ENCODE measurements at regions not wholly inside any gene's neighbourhood (a gene's known extent, or its start where the extent isn't known, plus 50 kb on each side); places are given as distances from the start of the nearest gene placed in this dataset.

GRCh38 chr2:181805228-181806038, 86.1 kb upstream of the ITPRID2 start:
- H3K9me3 ChIP-seq: no peaks in the 10 kb centered on the region
- H3K27me3 ChIP-seq: no peaks in the 10 kb centered on the region
- H3K4me3 ChIP-seq: no peak overlapping the region
- no peak for TF ChIP-seq CTCF (IDR thresholded peaks at IDR 0.05)
- peaks cover 9 to 14% of the 10 kb centered on the region in 2 donors for H3K4me1 ChIP-seq
- peak overlapping the region in 1 of 2 donors; percentile 38 for H3K27ac ChIP-seq
- ATAC-seq (peak; percentile 42), DNase-seq (no peak)
- no peaks in the 10 kb centered on the region for H3K36me3 ChIP-seq
- intact Hi-C loops (cut with DNase I): no loop called here

- H3K4me1 ChIP-seq: peaks cover 14 to 20% of the 10 kb centered on the region in 2 donors
- H3K4me3 ChIP-seq: no peak overlapping the region
- no peak for TF ChIP-seq CTCF (IDR thresholded peaks at IDR 0.05)
- DNase-seq: no peak
- no peaks in the 10 kb centered on the region for H3K36me3 ChIP-seq
- H3K27ac ChIP-seq: peak overlapping the region in 1 of 2 donors; percentile 38
- H3K9me3 ChIP-seq: no peaks in the 10 kb centered on the region
- ATAC-seq: no peak
- intact Hi-C loops (cut with DNase I): no loop called here
- no peaks in the 10 kb centered on the region for H3K27me3 ChIP-seq
Measured at GRCh38 chr2:181806039-181806392, 85.5 kb upstream of the ITPRID2 start.

GRCh38 chr2:181807526-181807925, 84.0 kb upstream of the ITPRID2 start:
- TF ChIP-seq CTCF (IDR thresholded peaks at IDR 0.05): no peak
- Histone ChIP-seq H3K4me3 (no peak overlapping the region), H3K36me3 (no peaks in the 10 kb centered on the region), H3K27ac (no peak overlapping the region), H3K27me3 (no peaks in the 10 kb centered on the region), H3K9me3 (no peaks in the 10 kb centered on the region), H3K4me1 (peaks cover 14 to 35% of the 10 kb centered on the region in 2 donors)
- no peak for DNase-seq
- no peak for ATAC-seq
- intact Hi-C loops (cut with DNase I): no loop called here

- no peak for TF ChIP-seq CTCF (IDR thresholded peaks at IDR 0.05)
- peak in 2 of 4 donors; percentile 31 to 44 for DNase-seq
Measured at GRCh38 chr2:181810823-181811695, 80.5 kb upstream of the ITPRID2 start.

More at GRCh38 chr2:181810823-181811695, 80.5 kb upstream of the ITPRID2 start:
- intact Hi-C loops (cut with DNase I): no loop called here
- H3K27me3 ChIP-seq: no peaks in the 10 kb centered on the region
- H3K4me3 ChIP-seq: no peak overlapping the region
- peak overlapping the region; percentile 41 to 74 for H3K27ac ChIP-seq
- peak; percentile 93 for ATAC-seq
- H3K4me1 ChIP-seq: peaks cover 8 to 31% of the 10 kb centered on the region in 2 donors
- H3K9me3 ChIP-seq: no peaks in the 10 kb centered on the region
- H3K36me3 ChIP-seq: no peaks in the 10 kb centered on the region
